Cardiac muscle cell (in vitro differentiated cells and primary cell): ENCODE measurements at regions not wholly inside any gene's neighbourhood (a gene's known extent, or its start where the extent isn't known, plus 50 kb on each side); places are given as distances from the start of the nearest gene placed in this dataset.
"Not testable (repeated sequence)": the region's sequence is repeated elsewhere in the genome, so short reads cannot be mapped to it uniquely, and the experiment has no call there.

Experiments
- DNase-seq, 2 donors: peaks; one replicate each; pipeline versions ENCODE4 v3.0.0 to v3.0.0-alpha.2; 2010 to 2017; ENCODE audit warnings: low read depth in 1 of 2, low spot score in 1 of 2
- H3K27ac ChIP-seq: fragments of 200-600 bp; sonication (generic); 2 replicates; pipeline ENCODE4 v1.5.1; 2016
- H3K27me3 ChIP-seq: fragments of 200-600 bp; sonication (generic); 2 replicates; pipeline ENCODE4 v1.6.0; 2016; ENCODE audit warnings: control low read depth
- H3K36me3 ChIP-seq: fragments of 200-600 bp; sonication (generic); 2 replicates; pipeline ENCODE4 v1.5.1; 2016; ENCODE audit warnings: control low read depth
- H3K4me1 ChIP-seq: fragments of 200-600 bp; sonication (generic); 2 replicates; pipeline ENCODE4 v1.8.1; 2017; ENCODE audit warnings: low read depth, mild to moderate bottlenecking, mixed run types
- H3K4me3 ChIP-seq: fragments of 200-600 bp; sonication (generic); 2 replicates; pipeline ENCODE4 v1.5.1; 2016; ENCODE audit warnings: mild to moderate bottlenecking
- H3K9me3 ChIP-seq: fragments of 200-600 bp; sonication (generic); 2 replicates; pipeline ENCODE4 v1.5.1; 2017; ENCODE audit warnings: low read depth, mild to moderate bottlenecking, control low read depth
- TF ChIP-seq, protein P1 (sequence below): IDR thresholded peaks from 2 replicates; pipeline ENCODE4 v1.5.1; 2012; ENCODE audit warnings: low read depth, mild to moderate bottlenecking, low read length

DNA sequence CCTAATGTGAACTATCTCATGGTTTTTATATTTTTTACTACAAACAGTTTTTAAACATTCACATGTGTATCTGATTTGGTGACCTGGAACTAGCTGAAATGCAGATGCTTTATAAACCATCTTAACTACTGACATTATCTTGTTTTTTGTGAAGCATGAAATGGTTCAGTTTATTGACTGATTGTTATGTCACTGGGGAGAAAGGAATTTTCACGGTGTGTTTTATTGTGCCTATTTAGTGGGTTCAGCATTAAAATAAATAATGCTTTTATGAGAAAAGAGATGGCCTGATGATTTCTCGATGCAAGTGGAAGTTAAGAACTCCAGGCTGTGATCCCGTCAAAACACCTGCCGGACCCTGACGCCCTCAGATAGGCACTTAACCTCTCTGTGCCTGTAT lies 79.9 kb upstream of the KIF26B start:
- Histone ChIP-seq H3K9me3 (no peaks in the 10 kb centered on the region), H3K4me3 (no peak overlapping the region), H3K4me1 (no peaks in the 10 kb centered on the region), H3K27me3 (no peaks in the 10 kb centered on the region), H3K36me3 (no peaks in the 10 kb centered on the region), H3K27ac (no peak overlapping the region)
- TF ChIP-seq, protein P1, sequence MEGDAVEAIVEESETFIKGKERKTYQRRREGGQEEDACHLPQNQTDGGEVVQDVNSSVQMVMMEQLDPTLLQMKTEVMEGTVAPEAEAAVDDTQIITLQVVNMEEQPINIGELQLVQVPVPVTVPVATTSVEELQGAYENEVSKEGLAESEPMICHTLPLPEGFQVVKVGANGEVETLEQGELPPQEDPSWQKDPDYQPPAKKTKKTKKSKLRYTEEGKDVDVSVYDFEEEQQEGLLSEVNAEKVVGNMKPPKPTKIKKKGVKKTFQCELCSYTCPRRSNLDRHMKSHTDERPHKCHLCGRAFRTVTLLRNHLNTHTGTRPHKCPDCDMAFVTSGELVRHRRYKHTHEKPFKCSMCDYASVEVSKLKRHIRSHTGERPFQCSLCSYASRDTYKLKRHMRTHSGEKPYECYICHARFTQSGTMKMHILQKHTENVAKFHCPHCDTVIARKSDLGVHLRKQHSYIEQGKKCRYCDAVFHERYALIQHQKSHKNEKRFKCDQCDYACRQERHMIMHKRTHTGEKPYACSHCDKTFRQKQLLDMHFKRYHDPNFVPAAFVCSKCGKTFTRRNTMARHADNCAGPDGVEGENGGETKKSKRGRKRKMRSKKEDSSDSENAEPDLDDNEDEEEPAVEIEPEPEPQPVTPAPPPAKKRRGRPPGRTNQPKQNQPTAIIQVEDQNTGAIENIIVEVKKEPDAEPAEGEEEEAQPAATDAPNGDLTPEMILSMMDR, result no peak
- no peak for DNase-seq

DNA sequence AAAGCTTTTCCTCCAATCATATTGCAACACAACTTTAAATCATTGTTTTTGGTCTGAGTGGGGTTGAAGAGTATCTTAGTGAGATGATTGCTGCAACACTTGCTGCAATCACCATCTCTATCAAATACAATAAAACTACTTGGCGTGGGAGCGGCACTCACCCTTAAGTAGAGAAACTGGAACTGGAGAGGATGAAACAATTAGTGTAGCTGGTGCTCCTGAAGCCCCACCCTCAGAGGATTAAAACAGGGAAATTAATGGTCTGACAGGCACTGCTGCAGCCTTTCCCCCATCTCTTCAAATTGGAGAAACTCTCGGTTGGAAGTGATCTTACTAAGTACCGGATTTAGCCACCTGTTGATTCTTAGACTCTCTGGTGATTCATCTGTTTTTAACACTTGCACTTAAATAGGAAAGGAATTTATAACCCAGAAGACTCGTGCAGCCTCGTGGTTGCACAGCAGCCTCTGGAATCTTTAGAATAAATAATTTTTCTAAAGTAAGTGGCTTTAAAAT lies 80.5 kb upstream of the KIF26B start:
- TF ChIP-seq, protein P1, result no peak
- Histone ChIP-seq H3K27ac (no peak overlapping the region), H3K4me1 (no peaks in the 10 kb centered on the region), H3K36me3 (no peaks in the 10 kb centered on the region), H3K27me3 (no peaks in the 10 kb centered on the region), H3K4me3 (no peak overlapping the region), H3K9me3 (no peaks in the 10 kb centered on the region)
- no peak for DNase-seq

DNA sequence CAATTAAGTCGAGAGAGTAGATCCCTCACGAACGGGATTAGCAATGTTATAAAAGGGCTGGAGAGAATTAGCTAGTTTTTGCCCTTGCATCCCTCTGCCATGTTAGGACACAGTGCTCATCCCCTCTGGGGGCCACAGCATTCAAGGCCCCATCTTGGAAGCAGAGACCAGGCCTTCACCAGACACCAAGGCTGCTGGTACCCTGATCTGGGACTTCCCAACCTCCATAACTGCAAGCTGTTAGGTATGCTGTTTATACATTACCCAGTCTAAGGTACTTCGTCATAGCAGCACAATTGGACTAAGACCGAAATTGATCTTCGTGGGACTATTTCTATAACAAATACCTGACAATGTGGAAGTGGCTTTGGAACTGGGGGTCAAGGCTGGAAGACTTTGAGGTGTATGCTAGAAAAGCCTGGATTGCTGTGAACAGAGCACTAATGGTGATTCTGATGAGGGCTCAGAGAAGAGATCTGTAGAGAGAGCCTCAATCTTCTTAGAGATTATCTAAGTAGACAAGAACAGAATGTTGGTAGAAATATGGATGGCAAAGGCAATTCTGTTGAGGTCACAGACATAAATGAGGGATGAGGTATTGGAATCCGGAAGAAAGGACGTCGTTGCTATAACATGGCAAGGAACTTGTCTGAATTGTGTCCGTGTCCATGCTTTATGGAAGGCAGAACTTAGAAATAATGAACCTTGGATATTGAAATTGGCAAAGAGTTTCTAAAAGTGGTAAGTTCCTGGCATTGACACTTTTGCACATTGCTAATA lies 83.8 kb upstream of the KIF26B start:
- no peaks in the 10 kb centered on the region for H3K9me3 ChIP-seq
- DNase-seq, result no peak
- H3K27me3 ChIP-seq, result no peaks in the 10 kb centered on the region

DNA sequence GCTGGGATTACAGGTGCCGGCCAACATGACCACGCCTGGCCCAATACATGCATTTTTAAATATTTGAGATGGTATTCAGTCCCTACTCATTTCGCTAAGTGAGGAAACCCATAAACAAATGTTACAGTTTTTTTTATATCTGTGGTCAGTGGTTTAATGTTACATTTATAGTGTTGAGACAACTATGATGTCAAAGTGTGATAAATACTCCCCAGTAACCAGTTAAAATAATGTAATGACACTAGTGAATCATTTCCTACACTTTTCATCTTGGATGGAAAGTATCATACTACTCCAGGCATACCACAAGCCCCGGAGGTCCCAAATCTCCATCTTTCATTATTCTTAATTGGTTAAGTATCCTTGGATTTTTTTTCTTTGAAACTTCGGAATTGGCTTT lies 87.5 kb upstream of the KIF26B start:
- Histone ChIP-seq H3K9me3 (no peaks in the 10 kb centered on the region), H3K4me1 (peaks cover 4% of the 10 kb centered on the region), H3K27ac (no peak overlapping the region), H3K27me3 (no peaks in the 10 kb centered on the region), H3K36me3 (no peaks in the 10 kb centered on the region), H3K4me3 (no peak overlapping the region)
- TF ChIP-seq, protein P1, result no peak
- DNase-seq, result peak in 1 of 2 donors; percentile 32

More for the DNA sequence above, 83.8 kb upstream of the KIF26B start:
- TF ChIP-seq, protein P1, result no peak
- Histone ChIP-seq H3K36me3 (no peaks in the 10 kb centered on the region), H3K4me3 (no peak overlapping the region), H3K4me1 (no peaks in the 10 kb centered on the region), H3K27ac (no peak overlapping the region)

DNA sequence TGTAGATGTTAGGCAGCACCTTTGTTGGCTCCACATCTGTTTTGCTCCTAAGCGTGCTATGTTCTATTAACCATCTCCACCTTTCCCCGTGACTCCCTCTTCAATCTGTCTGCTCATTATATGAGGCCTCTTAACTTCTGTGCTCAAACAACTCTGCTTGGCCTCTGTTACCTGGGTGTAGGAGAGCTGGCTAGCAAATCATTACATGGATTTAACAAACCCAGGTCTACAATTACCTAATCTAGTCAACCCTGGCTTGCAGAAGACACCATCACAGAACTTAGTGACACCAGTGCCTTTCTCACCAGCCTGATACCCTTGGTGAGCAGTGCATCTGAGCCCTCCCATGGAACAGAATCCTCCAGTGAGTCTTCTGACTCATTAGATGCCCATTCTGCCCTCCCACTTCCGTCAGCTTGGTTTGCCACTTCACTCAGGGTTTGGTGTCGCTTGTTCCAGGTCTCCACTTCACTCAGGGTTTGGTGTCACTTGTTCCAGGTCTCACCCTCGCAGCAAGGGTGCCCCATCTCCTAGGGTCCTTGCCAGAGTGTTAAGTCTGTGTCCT lies 92.0 kb upstream of the KIF26B start:
- TF ChIP-seq, protein P1, result no peak
- no peaks in the 10 kb centered on the region for H3K36me3 ChIP-seq
- no peak overlapping the region for H3K4me3 ChIP-seq
- peaks cover 4% of the 10 kb centered on the region for H3K4me1 ChIP-seq
- no peak for DNase-seq
- no peak overlapping the region for H3K27ac ChIP-seq
- H3K9me3 ChIP-seq, result no peaks in the 10 kb centered on the region
- H3K27me3 ChIP-seq, result no peaks in the 10 kb centered on the region

DNA sequence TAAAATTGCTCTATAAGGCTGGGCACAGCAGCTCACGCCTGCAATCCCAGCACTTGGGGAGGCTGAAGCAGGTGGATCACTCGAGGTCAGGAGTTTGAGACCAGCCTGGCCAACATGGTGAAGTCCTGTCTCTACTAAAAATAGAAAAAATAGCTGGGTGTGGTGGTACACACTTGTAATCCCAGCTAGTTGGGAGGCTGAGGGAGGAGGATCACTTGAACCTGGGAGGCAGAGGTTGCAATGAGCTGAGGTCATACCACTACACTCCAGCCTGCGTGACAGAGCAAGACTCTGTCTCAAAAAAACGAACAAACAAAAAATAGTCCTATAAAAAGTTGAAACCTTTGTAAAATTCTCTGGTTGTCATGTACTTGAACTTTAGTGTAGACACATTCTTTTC lies 93.0 kb upstream of the KIF26B start:
- H3K27me3 ChIP-seq, H3K36me3 ChIP-seq, H3K4me1 ChIP-seq, H3K9me3 ChIP-seq, DNase-seq, H3K4me3 ChIP-seq, H3K27ac ChIP-seq: not testable (repeated sequence)
